Kidney (tissue), 13 donors: ENCODE measurements at regions not wholly inside any gene's neighbourhood (a gene's known extent, or its start where the extent isn't known, plus 50 kb on each side); places are given as distances from the start of the nearest gene placed in this dataset.
A peak's percentile ranks its signal among the peaks of the same experiment; 100 is the strongest.

ENCODE experiments used
- DNase-seq, 5 donors: peaks; one replicate each; pipeline ENCODE4 v3.0.0-alpha.2; 2013 to 2020
- FAIRE-seq: peaks from 2 replicates; lab custom pipeline; 2012; peaks lifted over from hg19 to GRCh38; lab: Jason Lieb, UNC
- H3K27ac ChIP-seq, 2 donors: one replicate each; pipeline ENCODE4 v1.7.0; 2013; ENCODE audit warnings: low read depth in 2 of 2, low read length in 2 of 2, inconsistent platforms in 1 of 2
- H3K27me3 ChIP-seq: one replicate; pipeline ENCODE4 v1.7.1; 2013; ENCODE audit warnings: low read length, inconsistent platforms; ENCODE audit not compliant: control insufficient read depth, insufficient read depth
- H3K36me3 ChIP-seq, 3 donors: one replicate each; pipeline versions ENCODE4 v1.7.0 to v1.7.1; 2013; ENCODE audit warnings: low read length in 3 of 3, control low read depth in 1 of 3, inconsistent platforms in 1 of 3; ENCODE audit not compliant: insufficient read depth in 3 of 3, control insufficient read depth in 2 of 3
- H3K4me1 ChIP-seq, 3 donors: one replicate each; pipeline versions ENCODE4 v1.7.0 to v1.7.1; 2013; ENCODE audit warnings: low read length in 3 of 3, inconsistent platforms in 1 of 3, low read depth in 1 of 3; ENCODE audit not compliant: control insufficient read depth in 2 of 3, insufficient read depth in 2 of 3
- H3K4me3 ChIP-seq, 3 donors: one replicate each; pipeline versions ENCODE4 v1.7.0 to v1.8.1; 2013; ENCODE audit warnings: low read length in 3 of 3, control low read depth in 1 of 3, inconsistent platforms in 1 of 3
- H3K9ac ChIP-seq, 3 donors: one replicate each; pipeline versions ENCODE4 v1.7.0 to v1.7.1; 2013; ENCODE audit warnings: low read length in 3 of 3, control low read depth in 1 of 3, inconsistent platforms in 1 of 3
- H3K9me3 ChIP-seq, 3 donors: one replicate each; pipeline versions ENCODE4 v1.7.0 to v1.7.1; 2013; ENCODE audit warnings: low read length in 3 of 3, control low read depth in 1 of 3, inconsistent platforms in 1 of 3; ENCODE audit not compliant: control insufficient read depth in 2 of 3, insufficient read depth in 1 of 3
- CTCF ChIP-seq: IDR thresholded peaks from 3 replicates; pipeline ENCODE4 v1.5.1; 2012; ENCODE audit warnings: mild to moderate bottlenecking, moderate library complexity, borderline replicate concordance; ENCODE audit not compliant: insufficient read depth; ENCODE audit errors: extremely low read depth
- intact Hi-C: fragments of 100-400 bp; cut with DNase I; formaldehyde crosslinking; loops from one replicate; pipeline ENCODE4 v1.11.1; 2022
- donor health status: control.
- donor health status: control.
- donor health status: control.
- donor health status: control.
- donor health status: control.
- donor health status: DM: yes; HTN: yes; CAD: no.
- donor health status: Normal renal cell carcinoma (clear cell type).

- no peak for TF ChIP-seq CTCF
- intact Hi-C loops, result no loop called here
- no peaks in the 10 kb centered on the region for H3K36me3 ChIP-seq
- H3K9me3 ChIP-seq, result peaks cover 0 to 7% (median 7%) of the 10 kb centered on the region in 3 donors
- peaks cover 0 to 2% (median 0%) of the 10 kb centered on the region in 3 donors for H3K4me1 ChIP-seq
- no peak overlapping the region for H3K27ac ChIP-seq
- no peak overlapping the region for H3K4me3 ChIP-seq
- H3K27me3 ChIP-seq, result no peaks in the 10 kb centered on the region
- FAIRE-seq, result no peak
- no peak overlapping the region for H3K9ac ChIP-seq
- peak; percentile 47 to 72 (median 51) for DNase-seq
Measured at GRCh38 chr16:86026171-86026910, 127.4 kb downstream of the IRF8 start.

- intact Hi-C loops, result no loop called here
- H3K4me3 ChIP-seq, result no peak overlapping the region
- no peak for TF ChIP-seq CTCF
- DNase-seq (peak in 2 of 5 donors; percentile 40 to 43), FAIRE-seq (no peak)
- peaks cover 0 to 2% (median 0%) of the 10 kb centered on the region in 3 donors for H3K4me1 ChIP-seq
- peaks cover 0 to 7% (median 7%) of the 10 kb centered on the region in 3 donors for H3K9me3 ChIP-seq
- H3K9ac ChIP-seq, result no peak overlapping the region
- no peak overlapping the region for H3K27ac ChIP-seq
- no peaks in the 10 kb centered on the region for H3K36me3 ChIP-seq
- H3K27me3 ChIP-seq, result no peaks in the 10 kb centered on the region
Measured at GRCh38 chr16:86026916-86027315, 128.0 kb downstream of the IRF8 start.

- intact Hi-C loops, result no loop called here
- no peaks in the 10 kb centered on the region for H3K36me3 ChIP-seq
- FAIRE-seq (no peak), DNase-seq (peak in 3 of 5 donors; percentile 4 to 28 (median 23))
- no peak overlapping the region for H3K9ac ChIP-seq
- H3K27ac ChIP-seq, result no peak overlapping the region
- H3K4me3 ChIP-seq, result no peak overlapping the region
- peaks cover 0 to 7% (median 7%) of the 10 kb centered on the region in 3 donors for H3K9me3 ChIP-seq
- peaks cover 0 to 2% (median 0%) of the 10 kb centered on the region in 3 donors for H3K4me1 ChIP-seq
- no peak for TF ChIP-seq CTCF
- H3K27me3 ChIP-seq, result no peaks in the 10 kb centered on the region
Measured at GRCh38 chr16:86027373-86028126, 128.6 kb downstream of the IRF8 start.
